LNCAP (cell line): ENCODE measurements at regions not wholly inside any gene's neighbourhood (a gene's known extent, or its start where the extent isn't known, plus 50 kb on each side); places are given as distances from the start of the nearest gene placed in this dataset.

Source experiments
- TF ChIP-seq, protein P1 (sequence below): fragments of 450-650 bp; IDR thresholded peaks from 2 replicates; pipeline ENCODE4 v1.5.1; 2017; ENCODE audit warnings: mild to moderate bottlenecking

DNA sequence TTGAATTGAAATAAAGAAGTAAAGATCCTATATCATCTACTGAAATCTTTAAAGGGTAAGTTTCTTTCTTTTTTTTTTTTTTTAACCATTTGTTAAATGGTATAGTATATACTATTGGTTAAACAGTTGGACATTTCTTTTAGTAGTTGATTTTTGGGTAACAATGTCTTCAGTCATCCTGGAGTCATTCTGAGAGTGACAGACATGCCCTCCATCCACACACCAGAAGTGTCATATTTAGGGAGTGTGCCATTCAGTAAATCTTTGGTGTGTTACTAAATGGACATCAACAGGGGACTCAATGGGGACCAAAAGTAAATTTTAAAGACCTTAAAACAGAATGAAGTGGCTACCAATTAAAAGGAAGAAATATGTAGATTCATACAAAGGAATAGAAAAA is 50.8 kb upstream of the SLC39A10 start:
- TF ChIP-seq, protein P1, sequence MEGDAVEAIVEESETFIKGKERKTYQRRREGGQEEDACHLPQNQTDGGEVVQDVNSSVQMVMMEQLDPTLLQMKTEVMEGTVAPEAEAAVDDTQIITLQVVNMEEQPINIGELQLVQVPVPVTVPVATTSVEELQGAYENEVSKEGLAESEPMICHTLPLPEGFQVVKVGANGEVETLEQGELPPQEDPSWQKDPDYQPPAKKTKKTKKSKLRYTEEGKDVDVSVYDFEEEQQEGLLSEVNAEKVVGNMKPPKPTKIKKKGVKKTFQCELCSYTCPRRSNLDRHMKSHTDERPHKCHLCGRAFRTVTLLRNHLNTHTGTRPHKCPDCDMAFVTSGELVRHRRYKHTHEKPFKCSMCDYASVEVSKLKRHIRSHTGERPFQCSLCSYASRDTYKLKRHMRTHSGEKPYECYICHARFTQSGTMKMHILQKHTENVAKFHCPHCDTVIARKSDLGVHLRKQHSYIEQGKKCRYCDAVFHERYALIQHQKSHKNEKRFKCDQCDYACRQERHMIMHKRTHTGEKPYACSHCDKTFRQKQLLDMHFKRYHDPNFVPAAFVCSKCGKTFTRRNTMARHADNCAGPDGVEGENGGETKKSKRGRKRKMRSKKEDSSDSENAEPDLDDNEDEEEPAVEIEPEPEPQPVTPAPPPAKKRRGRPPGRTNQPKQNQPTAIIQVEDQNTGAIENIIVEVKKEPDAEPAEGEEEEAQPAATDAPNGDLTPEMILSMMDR, result no peak

DNA sequence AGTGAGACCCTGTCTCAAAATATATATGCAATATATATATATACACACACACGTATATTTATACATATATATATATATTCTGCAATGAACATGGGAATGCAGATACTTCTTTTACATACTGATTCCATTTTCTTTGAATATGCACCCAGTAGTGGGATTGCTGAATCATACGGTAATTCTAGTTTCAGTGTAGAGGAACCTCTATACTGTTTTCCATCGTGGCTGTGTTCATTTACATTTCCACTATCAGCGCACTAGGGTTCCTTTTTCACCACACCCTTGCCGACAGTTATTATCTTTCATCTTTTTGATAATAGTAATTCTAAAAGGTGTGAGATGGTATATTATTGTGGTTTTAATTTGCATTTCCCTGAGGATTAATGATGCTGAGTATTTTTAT is 52.3 kb upstream of the SLC39A10 start:
- TF ChIP-seq, protein P1, result no peak

DNA sequence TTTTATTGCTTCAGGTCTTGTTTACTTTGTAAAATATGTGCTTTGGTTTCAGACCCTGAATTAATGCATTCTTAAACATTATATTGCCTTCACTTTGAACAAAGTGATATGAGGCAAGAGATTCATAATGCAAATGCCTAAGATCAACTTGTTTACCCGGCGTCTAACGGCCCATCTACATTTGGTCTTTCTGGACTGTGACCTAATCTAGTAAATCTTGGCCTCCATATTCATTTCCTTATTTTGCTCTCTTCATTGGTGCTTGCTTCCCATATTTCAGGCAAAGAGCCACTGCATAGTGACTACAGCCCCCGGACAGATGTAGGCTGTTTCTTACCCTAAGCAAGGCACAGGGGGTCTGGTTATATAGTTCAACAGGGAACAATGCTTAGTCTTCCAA is 53.0 kb upstream of the SLC39A10 start:
- TF ChIP-seq, protein P1, result no peak

DNA sequence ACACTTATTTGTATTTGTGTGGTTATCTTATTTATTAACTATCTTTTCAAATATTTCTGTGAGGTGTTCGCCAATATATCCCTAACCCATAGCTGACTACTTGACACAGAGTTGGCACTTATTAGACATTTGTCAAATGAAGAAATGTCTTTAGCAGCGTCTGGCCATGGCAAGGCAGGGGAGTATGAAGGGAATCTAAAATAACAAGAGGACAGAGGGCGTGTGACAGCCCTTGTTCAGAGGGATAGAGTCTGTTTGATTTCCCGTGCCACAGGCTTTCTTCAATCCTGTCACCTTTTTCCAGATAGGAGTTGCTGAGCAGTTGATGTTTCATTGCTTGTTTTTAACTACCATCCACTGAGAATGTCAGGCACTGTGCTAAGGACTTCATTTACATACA is 53.6 kb upstream of the SLC39A10 start:
- TF ChIP-seq, protein P1, result no peak

DNA sequence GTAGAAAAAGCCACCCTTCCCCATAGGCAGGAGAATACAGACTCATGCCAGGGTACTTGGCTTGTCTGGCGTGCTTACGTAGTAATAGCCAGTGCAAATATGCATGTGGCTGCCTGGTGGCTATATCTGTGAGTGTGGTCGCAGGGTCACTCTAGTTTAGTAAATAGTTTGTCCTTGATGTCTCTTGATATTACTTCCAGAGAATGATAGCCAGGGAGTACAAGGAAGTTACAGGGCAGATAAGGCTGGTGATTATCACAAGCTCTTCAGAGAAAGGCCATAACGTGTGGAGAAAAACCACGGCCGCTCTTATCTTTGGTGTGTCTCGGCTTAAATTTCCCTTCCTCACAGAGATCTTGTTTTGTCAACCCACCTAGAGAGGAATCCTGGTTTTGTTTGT is 54.3 kb upstream of the SLC39A10 start:
- TF ChIP-seq, protein P1, result no peak

DNA sequence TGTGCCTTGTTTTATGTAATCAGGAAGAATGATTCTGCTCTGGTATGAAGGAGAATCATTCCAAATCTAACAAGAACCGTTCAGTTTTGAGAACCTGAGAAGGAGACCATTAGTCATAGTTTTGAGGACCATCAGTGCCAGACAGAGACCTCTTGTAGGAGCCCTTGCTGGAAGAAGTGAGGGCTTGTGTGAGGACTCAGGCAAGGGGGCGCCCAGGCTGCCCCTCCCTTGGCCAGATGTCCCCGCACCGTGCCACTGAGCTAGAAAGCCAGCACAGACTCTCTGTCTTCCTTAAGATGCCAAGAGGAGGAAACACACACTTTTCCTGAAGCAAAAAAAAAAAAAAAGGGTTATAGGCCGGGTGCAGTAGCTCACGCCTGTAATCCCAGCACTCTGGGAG is 55.7 kb upstream of the SLC39A10 start:
- TF ChIP-seq, protein P1, result no peak

DNA sequence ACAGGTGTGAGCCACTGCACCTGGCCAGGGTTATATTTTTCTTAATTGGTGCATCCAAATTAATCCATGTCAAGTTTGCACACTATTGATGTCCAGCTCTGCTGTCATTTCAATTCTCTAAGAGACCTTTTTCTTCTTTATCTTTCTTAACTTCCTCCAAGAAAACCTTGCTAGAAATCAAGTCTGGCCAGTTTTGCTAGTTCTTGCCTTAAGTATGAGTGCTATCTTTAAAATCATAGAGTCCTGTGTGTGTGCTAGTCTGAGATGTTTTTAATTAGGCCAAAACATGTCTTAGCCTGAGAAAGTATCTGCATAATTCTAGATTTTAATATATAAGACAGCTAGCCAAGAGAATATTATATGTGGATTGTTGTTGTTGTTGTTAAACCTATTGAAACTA is 56.2 kb upstream of the SLC39A10 start:
- TF ChIP-seq, protein P1, result no peak

DNA sequence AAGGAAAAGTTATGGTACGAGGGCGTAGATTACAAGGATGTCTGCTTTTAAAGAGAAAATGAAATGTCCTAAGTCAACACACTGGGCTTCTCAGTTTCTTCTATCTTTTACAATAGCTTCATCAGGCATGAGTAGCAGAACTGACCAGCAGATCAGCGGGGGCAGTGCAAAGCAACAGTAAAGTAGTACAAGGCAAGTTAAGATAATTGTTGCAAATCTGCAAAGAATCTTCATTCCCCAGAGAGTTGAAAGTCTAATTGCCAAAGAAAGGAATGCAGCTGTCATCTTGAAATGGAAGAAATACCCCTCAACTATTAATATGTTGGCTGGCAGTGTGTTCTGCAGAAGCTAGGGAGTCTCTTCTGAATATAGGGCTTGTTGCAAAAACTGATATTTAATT is 60.2 kb upstream of the SLC39A10 start:
- TF ChIP-seq, protein P1, result no peak
